Suppressor macrophage treated with lipopolysaccharide for 4 hours (primary cell): ENCODE measurements at regions not wholly inside any gene's neighbourhood (a gene's known extent, or its start where the extent isn't known, plus 50 kb on each side); places are given as distances from the start of the nearest gene placed in this dataset.

Experiments used
- DNase-seq: peaks from one replicate; pipeline ENCODE4 v3.0.0-alpha.2; 2020

DNA sequence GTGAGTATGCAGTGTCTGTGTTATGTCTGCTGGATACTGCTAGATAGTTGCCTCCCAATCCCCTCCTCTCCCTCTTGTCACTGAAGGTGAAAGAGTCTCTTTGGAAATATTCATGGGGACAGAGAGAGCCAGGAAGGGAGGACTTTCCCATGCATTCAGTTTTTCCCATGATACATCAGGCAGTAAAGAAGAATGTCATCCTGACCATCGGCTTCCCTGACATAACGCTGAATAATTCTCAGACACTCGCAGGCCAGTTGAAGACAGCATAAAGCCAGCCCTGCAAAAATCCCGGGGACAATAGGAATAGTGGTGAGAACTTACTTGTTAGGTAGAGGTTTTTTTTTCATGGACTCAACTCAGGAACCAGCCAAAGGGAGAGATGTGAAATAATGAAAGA is 58.1 kb downstream of the KLF4 start:
- DNase-seq: no peak

DNA sequence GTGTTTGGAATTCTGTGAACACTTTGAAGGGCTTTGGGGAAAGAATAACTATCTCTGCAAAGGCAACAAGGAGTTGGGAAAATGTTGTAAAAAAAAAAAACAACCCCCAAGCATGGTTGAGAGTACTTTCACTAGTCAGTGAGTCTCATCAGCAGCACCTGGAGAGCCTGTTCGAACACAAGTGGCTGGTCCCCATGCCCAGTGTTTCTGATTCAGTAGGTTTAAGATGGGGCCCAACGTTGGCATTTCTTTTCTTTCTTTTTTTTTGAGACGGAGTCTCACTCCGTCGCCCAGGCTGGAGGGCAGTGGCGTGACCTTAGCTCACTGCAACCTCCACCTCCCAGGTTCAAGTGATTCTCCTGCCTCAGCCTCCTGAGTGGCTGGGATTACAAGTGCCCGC is 59.5 kb downstream of the KLF4 start:
- no peak for DNase-seq

- DNase-seq: no peak
Observed at GRCh38 chr9:107426126-107426525, 63.4 kb downstream of the KLF4 start.

DNA sequence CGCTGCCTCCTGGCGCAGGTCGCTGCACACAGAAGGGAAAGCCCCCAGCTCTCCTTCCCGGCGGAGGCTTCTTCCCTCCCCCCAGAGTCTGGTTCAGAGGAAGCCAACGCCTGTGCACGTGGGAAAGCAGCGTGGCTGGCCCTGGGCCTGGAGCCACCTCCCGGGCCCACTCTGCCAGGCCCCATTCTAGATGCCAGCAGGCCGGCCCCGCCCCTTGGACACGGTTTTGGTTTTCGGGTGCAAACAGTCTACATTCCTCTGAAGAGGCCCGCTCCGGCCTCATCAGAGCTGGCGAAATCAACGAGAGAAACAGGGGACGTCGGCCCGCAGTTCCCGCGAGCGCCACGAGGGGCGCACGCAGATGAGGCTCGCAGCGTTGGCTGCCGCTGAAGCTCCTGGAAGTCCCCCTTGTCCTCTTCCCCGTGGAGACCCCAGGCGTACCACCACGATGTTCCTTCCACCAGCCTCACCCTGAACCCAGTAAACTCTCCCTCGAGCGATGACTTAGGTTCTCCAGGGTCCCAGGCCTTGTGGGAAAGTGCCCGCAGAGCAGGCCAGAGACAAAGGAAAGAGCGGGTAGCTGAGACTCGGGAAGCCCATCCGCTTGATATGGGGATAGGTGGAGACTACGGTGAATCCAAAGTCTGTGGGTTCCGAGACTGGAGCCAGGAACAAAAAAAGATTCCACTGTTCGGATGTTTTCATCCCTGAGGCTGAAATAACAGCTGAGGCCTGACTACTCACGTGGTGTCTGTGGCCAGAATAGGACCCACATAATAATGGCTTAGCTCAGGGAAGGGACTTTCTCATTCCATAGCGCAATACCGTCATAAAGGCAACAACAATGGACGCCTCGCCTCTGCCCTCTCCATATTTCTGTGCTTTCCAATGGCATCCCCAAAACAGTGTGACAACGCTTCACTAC is 64.2 kb downstream of the KLF4 start:
- DNase-seq: peak; percentile 66

- no peak for DNase-seq
Observed at GRCh38 chr9:107423540-107423939, 66.0 kb downstream of the KLF4 start.

DNA sequence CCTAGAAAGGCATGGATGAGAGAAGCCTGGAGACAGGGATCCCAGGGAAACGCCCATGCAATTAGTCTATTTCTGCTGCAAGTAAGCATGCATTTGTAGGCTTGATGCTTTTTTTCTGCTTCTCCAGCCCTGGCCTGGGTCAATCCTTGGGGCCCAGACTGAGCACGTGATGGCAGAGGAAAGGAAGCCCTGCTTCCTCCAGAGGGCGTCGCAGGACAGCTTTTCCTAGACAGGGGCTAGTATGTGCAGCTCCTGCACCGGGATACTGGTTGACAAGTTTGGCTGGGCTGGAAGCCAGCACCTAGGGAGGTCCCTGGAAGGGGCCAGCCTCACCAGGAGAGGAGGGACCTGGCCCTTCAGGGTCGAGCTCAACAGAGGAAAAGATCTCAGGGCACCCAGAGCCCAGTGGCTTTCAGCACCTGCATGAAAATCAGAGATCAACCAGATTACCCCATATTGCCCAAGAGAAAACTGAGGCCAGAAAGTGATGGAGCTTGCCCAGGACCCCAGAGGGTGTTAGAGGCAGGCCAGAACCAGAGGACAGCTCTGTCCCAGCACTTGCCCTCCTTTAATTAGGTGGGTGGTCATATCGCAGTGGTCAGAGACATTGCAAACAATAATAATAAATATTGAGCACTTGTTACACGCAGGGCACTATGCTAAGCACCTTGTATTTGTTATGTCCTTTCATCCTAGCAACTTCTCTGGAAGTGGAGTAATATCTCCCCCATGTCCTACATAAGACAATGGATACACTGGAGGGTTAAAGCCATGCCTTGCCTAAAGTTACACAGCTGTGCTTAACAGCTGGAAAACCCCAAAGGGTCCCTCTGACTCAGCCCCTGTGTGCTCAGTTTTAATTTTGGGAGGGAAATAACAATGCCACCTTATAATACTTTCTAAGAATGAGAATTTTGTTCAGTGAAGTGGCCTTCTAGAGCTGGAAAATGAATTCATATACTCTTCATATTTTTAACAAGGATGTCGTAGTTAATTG is 67.1 kb downstream of the KLF4 start:
- DNase-seq: peak; percentile 74

- DNase-seq: no peak
Observed at GRCh38 chr9:107410420-107410819, 79.1 kb downstream of the KLF4 start.

DNA sequence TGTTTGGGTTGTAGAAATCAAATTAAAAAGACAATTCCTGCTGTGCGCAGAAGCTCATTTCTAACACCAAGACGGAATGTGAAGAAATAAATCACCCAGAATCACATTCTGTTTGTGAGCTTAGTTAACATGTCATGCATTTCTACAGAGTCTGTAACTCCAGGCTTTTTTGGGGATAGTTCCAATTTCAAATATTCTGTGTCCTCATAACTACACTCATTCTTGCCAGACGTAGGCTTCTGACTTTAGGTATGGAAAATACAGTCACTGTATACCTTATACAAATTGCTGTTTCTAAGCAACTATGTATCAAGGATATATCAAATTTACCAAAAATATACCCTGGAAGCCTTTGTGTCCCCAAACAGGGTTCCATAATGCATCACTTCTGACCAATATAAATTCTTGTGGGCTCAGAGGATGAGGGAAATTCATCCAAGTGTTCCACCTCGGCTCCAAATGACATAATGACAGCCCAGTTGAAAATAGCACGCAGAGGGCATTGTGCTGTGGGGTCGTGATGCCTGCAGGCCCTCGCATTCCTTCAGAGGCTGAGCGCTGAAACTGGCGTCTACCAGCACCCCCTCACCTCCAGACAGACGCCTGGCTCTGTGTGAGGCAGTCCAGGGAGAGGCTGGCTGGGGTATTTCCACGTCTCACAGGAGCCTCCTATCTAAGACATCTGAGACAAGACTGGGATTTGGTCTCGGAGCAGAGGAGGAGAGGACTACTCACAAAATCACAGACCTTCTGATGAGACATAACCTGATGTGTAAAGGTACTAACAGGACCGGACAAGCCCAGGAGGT is 79.8 kb downstream of the KLF4 start:
- DNase-seq: no peak

DNA sequence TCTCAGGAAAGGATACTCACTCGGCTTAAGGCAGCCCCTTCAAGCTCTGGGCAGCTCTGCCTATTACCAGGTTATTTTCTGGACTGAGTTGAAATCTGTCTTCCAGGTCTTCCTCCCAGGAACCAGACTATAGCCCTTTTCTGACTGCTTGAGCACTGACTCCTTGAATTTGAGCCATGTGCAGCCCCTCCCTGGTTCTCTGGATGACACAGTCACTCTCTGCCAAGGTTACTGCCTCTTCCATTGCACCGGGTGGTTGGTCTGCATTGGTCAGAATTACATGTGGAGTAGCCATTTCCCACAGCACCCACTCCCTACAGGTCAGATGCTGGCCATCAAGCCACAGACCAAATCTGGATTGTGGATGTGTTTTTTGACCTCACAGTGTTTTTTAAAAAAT is 81.9 kb downstream of the KLF4 start:
- no peak for DNase-seq

- no peak for DNase-seq
Observed at GRCh38 chr9:107405511-107405910, 84.1 kb downstream of the KLF4 start.

- no peak for DNase-seq
Observed at GRCh38 chr9:107404736-107405135, 84.8 kb downstream of the KLF4 start.

DNA sequence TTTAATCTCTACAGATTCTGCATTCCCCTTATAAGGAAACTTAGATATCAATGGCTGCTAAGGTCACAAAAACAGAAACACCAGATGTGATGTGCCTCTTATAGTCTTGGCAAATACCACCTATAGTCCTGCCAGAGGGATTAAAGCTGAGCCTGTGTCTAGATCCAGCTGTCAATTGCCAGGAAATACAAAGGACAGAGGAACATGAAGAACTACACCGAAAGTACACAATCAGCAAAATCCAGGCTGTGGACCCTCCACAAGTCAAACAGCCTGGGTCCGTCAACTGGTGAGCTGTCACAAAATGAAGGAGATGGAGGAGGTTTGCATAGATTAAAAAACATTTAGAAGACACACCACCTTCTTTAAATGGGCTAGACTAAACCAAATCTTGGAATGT is 85.4 kb downstream of the KLF4 start:
- no peak for DNase-seq

GRCh38 chr9:107397076-107398044 is 92.2 kb downstream of the KLF4 start:
- DNase-seq: peak; percentile 3

DNA sequence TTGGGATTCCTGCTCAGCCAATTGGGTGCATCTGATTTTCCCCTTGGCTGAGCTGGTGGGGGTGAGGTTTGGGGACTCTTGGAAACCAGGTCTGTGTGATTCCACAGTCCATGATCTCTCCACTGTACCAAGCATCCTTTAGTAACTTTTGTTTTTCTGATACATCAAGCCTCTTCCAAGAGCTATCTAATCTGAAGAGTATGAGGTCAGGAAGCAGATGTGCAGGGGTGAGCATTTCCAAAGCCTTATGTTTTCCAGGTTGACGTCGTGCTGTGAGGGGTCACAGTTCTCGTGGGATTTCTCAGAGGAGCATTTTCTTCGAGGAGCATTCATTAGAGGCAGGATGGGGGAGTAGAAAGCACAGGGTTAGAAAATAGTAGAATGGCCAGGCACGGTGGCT is 95.3 kb downstream of the KLF4 start:
- DNase-seq: no peak

DNA sequence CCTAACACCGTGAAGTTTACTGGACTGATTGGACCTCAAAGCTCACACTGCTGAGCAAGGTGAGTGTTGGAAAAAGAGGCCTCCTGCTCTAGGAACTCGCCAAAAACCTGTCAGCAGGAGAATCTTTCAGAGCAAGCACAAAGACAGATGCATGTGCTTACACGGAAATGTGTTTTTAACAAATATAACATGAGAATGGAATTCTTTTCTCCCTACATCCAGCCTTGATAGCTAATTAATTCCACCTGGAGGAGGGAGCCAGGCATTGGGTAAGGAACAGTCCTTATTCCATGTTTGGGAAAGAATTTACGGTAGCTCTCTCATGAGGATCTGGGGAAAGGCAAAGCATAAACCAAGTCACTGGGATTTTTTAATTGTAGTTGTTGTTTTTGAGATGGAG is 98.8 kb downstream of the KLF4 start:
- no peak for DNase-seq

- no peak for DNase-seq
Observed at GRCh38 chr9:107390279-107390678, 99.3 kb downstream of the KLF4 start.

- no peak for DNase-seq
Observed at GRCh38 chr9:107389617-107390071, 99.9 kb downstream of the KLF4 start.

DNA sequence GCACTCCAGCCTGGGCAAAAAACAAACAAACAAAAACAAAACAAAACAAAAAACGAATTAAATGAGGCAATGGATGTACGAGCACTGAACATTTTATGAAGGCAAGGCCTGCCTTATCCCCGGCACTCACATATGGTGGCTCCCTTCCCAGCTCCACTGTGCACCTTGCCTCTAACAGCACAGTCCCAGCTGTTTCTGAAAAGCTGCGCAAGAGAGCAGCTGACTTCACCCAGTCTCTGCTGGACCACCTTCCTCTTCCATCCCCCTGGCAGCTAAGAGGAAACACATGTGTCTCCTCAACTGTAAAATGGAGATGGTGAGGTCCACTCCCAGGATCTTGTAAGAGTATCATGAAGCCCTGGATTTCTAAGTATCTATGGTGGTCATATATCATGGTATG is 100.7 kb downstream of the KLF4 start:
- DNase-seq: no peak

DNA sequence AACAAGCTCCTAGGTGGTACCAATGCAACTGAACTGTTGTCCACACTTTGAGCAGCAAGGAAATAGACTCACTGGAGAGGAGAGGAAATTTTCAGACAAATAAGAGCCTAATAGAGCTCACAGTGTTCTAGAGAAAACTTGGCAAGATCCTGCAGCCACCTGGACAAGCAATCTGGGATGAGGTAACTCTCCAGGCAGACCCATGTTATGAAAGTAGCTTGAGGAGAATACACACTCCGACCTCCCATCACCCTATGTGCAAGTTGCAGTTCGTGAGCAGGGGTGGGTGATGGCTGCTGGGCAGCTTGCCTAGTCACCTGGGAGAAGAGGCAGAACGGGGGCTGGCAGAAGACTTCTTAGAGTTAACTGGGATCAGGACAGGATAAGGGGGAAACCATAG is 102.2 kb downstream of the KLF4 start:
- no peak for DNase-seq

- DNase-seq: no peak
Observed at GRCh38 chr9:107386396-107386795, 103.2 kb downstream of the KLF4 start.
